ENCODE measurements at regions not wholly inside any gene's neighbourhood (a gene's known extent, or its start where the extent isn't known, plus 50 kb on each side); places are given as distances from the start of the nearest gene placed in this dataset.

GRCh38 chr13:33467556-33467955, 182.0 kb upstream of the STARD13 start:
- DNase-seq (ENCODE audit: low read depth): no peak

GRCh38 chr13:33471204-33471603, 185.6 kb upstream of the STARD13 start:
- DNase-seq (ENCODE audit: low read depth): no peak

DNA sequence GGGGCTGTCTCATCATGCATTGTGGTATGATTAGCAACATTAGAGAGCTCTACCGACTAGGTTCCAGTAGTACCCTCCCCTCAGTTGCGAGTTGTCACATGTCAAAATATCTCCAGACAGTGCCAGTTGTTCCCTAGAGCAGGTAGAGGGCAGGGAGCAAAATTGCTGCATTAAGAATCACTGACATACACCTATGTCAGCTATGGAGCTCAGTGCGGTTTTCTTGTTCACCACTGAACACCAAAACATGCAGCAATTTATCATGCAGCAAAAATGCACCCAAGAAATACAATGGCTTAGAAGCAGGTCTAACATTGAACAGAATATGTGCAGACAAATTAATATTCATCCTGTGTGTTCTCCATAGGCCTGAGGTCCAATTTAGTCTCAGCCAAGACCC, 186.9 kb upstream of the STARD13 start:
- no peak for DNase-seq (ENCODE audit: low read depth)

- DNase-seq (ENCODE audit: low read depth): no peak
These were observed 193.6 kb upstream of the STARD13 start for GRCh38 chr13:33479105-33479504.

- DNase-seq (ENCODE audit: low read depth): no peak
These were observed 195.0 kb upstream of the STARD13 start for GRCh38 chr13:33480561-33480960.

GRCh38 chr13:33483471-33483870, 197.9 kb upstream of the STARD13 start:
- peak; percentile 24 for DNase-seq (ENCODE audit: low read depth)

DNA sequence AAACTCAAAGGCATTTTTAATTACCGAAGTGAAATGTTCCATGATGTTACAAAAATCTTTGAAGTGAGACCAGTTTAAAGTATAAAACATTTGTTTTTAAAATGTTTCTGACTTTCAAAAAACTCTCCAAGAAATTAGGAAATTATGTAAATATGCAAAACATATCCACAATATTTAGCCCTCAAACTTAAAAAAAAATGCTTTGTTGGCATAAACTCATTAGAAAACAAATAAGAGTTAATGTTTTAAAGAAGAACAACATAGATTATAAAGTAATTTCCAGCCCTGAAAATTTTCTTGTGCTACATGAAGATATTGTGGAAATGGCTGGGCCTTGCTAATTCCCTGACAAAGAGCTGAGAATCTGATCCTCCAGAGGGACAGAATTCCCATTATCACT, 199.7 kb upstream of the STARD13 start:
- DNase-seq (ENCODE audit: low read depth): no peak

DNA sequence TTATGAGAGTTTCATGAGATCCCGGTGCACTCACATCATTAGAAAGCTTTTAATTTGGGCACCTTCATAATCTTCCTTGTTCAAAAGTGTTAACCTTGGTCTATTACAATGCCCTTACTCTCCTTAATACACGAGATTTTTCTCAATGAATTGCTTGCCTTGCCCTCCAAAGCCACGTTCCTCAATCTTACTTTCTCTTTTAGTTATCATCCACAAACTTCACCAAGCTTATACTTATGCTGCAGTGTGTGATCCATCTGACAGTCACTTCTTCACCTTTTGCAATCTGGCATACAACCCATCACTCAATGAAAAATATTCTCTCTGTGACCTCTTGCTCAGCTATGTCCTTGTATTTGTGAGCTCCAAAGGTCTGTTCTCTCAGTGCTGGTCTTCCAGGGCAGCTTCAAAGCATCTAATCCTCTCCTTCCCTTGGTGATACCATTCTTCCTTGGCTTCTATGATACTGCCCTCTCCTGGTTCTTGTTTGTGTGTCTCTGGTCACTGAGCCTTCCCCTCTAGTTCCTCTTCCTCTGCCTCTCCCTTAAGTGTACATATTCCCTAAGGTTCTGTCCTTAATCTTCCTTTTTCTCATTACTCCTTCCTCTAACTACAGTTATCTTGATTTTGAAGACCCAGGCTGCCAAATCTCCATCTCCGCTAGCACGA, 202.2 kb upstream of the STARD13 start:
- no peak for DNase-seq (ENCODE audit: low read depth)

- DNase-seq (ENCODE audit: low read depth): no peak
These were observed 204.0 kb upstream of the STARD13 start for GRCh38 chr13:33489563-33489962.

DNA sequence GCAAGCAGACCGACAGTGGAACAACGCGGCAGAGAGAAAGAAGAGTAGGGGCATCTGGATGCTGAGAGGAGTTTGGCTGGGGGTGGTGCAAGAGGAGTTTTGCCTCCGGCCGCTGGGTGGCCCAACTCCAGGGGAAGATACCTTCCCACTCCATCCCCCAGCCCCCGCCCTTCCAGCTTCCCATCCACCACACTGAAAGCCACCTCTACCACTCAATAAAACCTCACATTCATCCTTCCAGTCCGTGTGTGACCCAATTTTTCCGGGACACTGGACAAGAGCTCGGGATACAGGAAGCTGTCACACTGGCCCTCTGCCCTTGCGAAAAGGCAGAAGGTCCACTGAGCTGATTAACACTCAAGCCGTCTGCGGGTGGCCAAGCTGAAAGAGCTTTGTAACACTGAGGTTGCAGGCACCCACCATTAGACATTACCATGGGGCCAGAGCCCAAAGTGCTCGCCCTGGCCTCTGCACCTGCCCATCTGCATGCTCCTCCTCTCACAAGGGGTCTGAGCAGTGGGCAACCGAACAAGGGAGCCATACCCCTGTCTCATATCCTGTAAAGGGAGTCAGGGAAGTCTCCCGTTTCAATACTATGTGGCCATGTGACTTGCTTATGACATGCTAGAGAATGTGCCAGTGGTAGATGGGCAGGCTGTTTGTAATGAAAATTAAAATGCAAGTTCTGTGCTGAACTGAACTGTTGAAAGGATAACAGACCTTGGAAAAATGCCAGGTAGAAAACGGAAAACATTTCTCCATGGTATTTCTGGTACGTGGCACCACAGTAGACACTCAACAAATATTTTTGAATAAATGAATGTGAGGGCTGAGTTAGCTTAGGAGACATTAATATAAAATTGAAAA, 205.1 kb upstream of the STARD13 start:
- no peak for DNase-seq (ENCODE audit: low read depth)

- no peak for DNase-seq (ENCODE audit: low read depth)
These were observed 208.3 kb upstream of the STARD13 start for GRCh38 chr13:33493672-33494365.

GRCh38 chr13:33494596-33495204, 209.1 kb upstream of the STARD13 start:
- DNase-seq (ENCODE audit: low read depth): no peak

DNA sequence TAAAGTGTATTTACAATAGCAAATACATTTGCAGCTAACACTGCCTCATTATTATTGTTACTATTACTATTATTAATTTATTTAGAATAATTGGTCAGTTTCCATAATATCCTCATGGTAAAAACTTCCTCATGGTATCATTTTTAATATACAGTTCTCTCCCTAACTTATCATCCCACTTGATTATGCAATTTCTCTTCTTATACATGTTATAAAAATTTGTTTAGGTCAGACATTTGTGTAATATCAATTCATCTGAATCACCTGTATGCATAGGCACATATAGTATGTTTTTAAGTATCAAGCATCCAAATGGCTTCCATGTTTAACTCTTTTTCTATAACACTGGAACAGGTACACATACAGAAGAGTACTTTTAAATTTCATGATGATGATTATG, 210.8 kb upstream of the STARD13 start:
- no peak for DNase-seq (ENCODE audit: low read depth)

GRCh38 chr13:33497146-33497845, 211.7 kb upstream of the STARD13 start:
- DNase-seq (ENCODE audit: low read depth): no peak

DNA sequence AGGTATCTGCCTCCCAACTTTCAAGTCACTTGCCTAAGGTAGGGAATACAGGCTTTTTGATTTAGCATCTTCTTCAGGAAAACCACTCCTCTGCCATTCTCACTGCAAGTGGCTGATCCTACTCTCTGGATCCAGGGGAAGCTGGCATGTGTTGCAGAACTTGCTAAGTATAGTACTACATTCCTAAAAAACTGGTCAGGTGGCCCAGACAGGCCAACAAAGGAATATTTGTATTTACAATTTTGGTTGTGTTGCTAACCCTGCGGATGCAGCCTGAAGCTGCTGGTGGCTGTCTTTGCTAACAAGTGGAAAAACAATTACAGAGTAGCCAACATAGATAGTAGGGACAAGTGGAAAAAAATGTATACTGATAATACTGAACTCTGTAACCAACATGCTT, 222.5 kb upstream of the STARD13 start:
- no peak for DNase-seq (ENCODE audit: low read depth)

GRCh38 chr13:33509642-33510229, 224.2 kb upstream of the STARD13 start:
- peak; percentile 56 for DNase-seq (ENCODE audit: low read depth)

DNA sequence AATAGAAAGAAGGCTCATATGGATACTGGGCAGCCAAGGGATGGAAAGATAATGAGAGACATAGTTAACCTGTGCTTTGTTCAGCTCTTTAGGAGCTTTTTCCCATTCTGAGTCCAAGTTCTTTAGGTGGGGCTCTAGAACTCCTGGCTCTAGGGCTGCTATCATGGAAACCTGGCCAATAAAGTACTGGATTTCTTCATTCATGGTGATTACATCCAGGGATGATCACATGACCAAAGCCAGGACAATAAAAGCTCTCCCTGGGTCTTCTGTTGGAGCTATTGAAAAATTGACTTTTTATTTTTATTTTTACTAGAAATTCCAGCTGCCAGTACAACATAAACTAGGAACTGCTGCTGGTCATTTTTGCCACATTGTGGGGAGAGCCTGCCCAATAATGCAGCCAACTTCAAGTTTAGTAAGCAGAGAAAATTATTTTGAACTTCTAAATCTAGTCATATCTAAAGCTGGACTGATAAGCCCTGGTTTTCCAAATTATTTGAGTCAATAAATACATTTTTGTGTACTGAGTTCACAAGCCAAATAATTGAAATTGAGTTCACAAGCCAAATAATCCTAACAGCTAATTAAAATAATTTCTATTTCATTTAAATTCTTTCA, 224.9 kb upstream of the STARD13 start:
- DNase-seq (ENCODE audit: low read depth): no peak

DNA sequence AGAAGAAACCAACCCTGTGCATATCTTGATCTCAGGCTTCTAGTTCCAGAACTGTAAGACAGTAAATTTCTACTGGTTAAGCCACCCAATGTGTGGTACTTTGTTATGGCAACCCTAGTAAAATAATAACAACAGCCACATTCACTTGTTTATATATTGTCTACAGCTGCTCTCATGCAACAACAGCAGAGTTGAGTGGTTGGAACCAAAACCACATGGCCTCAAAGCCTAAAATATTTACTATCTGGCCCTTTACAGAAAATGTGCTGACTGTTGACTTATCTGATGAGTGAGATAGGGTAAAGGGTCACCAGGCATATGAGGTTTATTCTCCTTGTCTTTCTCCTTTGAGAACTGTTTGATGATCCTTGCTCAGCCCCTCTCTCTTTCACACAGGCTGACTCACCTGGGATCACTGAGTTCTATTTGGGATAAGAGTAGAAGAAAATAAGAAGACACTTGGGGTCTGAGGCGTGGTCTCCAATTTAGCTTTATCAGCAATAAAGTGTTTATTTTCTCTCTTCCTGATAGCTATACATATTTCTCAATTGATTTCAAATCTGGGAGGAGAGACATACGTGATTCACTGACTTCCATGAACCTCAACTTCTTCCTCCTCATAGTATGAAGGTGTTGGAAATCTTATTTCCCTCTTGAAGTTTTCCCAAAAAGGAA, 227.5 kb upstream of the STARD13 start:
- DNase-seq (ENCODE audit: low read depth): no peak

DNA sequence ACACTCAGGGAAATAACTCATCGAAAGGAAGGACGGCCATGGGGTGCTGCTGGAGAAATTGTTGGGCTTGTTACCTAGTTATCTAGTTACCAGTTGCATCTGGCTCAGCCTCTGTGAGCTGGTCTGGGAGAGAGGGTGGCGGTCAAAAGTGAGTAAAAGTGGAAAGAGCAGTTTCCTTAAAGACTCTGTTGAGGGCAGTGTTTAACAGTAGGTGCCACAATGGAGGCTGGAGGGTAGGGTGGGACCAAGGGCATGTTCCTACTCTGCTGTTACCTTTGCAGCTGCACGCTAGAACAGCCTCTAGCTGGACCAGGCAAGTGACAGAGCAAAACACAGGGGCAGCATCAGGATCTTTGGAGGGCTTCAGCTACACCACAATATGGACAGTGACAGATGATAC, 228.8 kb upstream of the STARD13 start:
- DNase-seq (ENCODE audit: low read depth): no peak

- DNase-seq (ENCODE audit: low read depth): no peak
These were observed 229.6 kb upstream of the STARD13 start for GRCh38 chr13:33515146-33515545.

All from GM04504 (cell line).